K562 (cell line): ENCODE measurements at regions not wholly inside any gene's neighbourhood (a gene's known extent, or its start where the extent isn't known, plus 50 kb on each side); places are given as distances from the start of the nearest gene placed in this dataset.

ENCODE experiments used
- ATAC-seq: fragments of 200-7000 bp; cut with Tn5 transposase; 3 replicates; pipeline ENCODE4 v1.9.1; 2020; ENCODE audit warnings: moderate library complexity
- BruUV-seq: library from RNA; stranded (reverse); fragments of 400-500 nt; replicated peaks from 2 replicates; lab custom pipeline; 2021; lab: Mats Ljungman, UMichigan
- CTCF ChIA-PET: fragments of 300-600 bp; formaldehyde crosslinking; extraction: SDS; loops from one replicate; lab custom pipeline; 2021; ENCODE audit warnings: low intra/inter-chr PET ratio; lab: Yijun Ruan, JAX
- POLR2A ChIA-PET: fragments of 300-600, 350-650 bp; sonication (Branson Sonifier 250); formaldehyde crosslinking; extraction: SDS; loops from one replicate; lab custom pipeline; 2021; ENCODE audit warnings: antibody characterized with exemption, inconsistent platforms; lab: Yijun Ruan, JAX
- DNase-seq, 4 experiments: peaks; one replicate each; pipeline versions ENCODE4 v3.0.0 to v3.0.0-alpha.2; 2011 to 2018; ENCODE audit warnings: low spot score in 3 of 4, mixed read lengths in 3 of 4; ENCODE audit errors: extremely low read depth in 1 of 4
- FAIRE-seq: peaks from 2 replicates; lab custom pipeline; 2011; peaks lifted over from hg19 to GRCh38; lab: Jason Lieb, UNC
- H2AFZ ChIP-seq: 2 replicates; pipeline ENCODE4 v1.6.0; 2011; ENCODE audit warnings: low read depth, low read length, control low read depth, inconsistent platforms
- H3K27ac ChIP-seq: fragments of 200-600 bp; 3 replicates; pipeline ENCODE4 v1.8.0; 2011; ENCODE audit warnings: low read depth, mild to moderate bottlenecking, control low read depth, inconsistent platforms, low read length, moderate library complexity, mixed read lengths; ENCODE audit errors: extremely low read depth
- H3K27me3 ChIP-seq, 2 experiments: fragments of 300-600 bp in 1 of 2; 2 replicates in 1 of 2; 3 replicates in 1 of 2; pipeline versions ENCODE4 v1.6.0 to v1.8.0; 2011; ENCODE audit warnings: inconsistent platforms in 2 of 2, low read length in 2 of 2, mild to moderate bottlenecking in 1 of 2, mixed read lengths in 1 of 2, moderate library complexity in 1 of 2; ENCODE audit not compliant: control insufficient read depth in 2 of 2, insufficient read depth in 2 of 2
- H3K36me3 ChIP-seq: fragments of 300-600 bp; 3 replicates; pipeline ENCODE4 v1.8.0; 2011; ENCODE audit warnings: mild to moderate bottlenecking, low read length, inconsistent platforms; ENCODE audit not compliant: control insufficient read depth, insufficient read depth
- H3K4me1 ChIP-seq, 2 experiments: fragments of 200-600 bp in 1 of 2; replicated peaks in 1 of 2; 2 replicates in 1 of 2; 3 replicates in 1 of 2; pipeline versions ENCODE4 v1.5.1 to v1.8.0; 2011; ENCODE audit warnings: inconsistent platforms in 2 of 2, low read length in 2 of 2, mild to moderate bottlenecking in 1 of 2, mixed read lengths in 1 of 2, moderate library complexity in 1 of 2; ENCODE audit not compliant: control insufficient read depth in 2 of 2, insufficient read depth in 2 of 2
- H3K4me2 ChIP-seq: 2 replicates; pipeline ENCODE4 v1.6.1; 2011; ENCODE audit warnings: low read length, control low read depth, inconsistent platforms, mixed read lengths; ENCODE audit not compliant: insufficient read depth
- H3K4me3 ChIP-seq: fragments of 200-600 bp; sonication (generic), shearing (Covaris generic); 2 replicates; pipeline ENCODE4 v1.5.1; 2016; ENCODE audit warnings: control low read depth, inconsistent platforms
- H3K79me2 ChIP-seq: fragments of 200-600 bp; 3 replicates; pipeline ENCODE4 v1.8.0; 2011; ENCODE audit warnings: low read length, inconsistent platforms; ENCODE audit not compliant: control insufficient read depth, insufficient read depth
- H3K9ac ChIP-seq, 2 experiments: 2 replicates each; pipeline versions ENCODE4 v1.6.0 to v1.6.1; 2011; ENCODE audit warnings: low read depth in 2 of 2, low read length in 2 of 2, control low read depth in 1 of 2, inconsistent platforms in 1 of 2, mild to moderate bottlenecking in 1 of 2, mixed read lengths in 1 of 2; ENCODE audit not compliant: insufficient read depth in 1 of 2
- H3K9me1 ChIP-seq: one replicate; pipeline ENCODE4 v1.6.0; 2011; ENCODE audit warnings: inconsistent platforms, mild to moderate bottlenecking, low read length, moderate library complexity; ENCODE audit not compliant: control insufficient read depth, insufficient read depth
- H3K9me3 ChIP-seq: replicated peaks from 2 replicates; pipeline ENCODE4 v1.5.1; 2011; ENCODE audit warnings: low read depth, low read length, inconsistent platforms; ENCODE audit not compliant: control insufficient read depth, insufficient read depth
- H4K20me1 ChIP-seq: replicated peaks from 2 replicates; pipeline ENCODE4 v1.6.1; 2011; ENCODE audit warnings: low read length, inconsistent platforms, mixed read lengths; ENCODE audit not compliant: control insufficient read depth, insufficient read depth
- CSDE1 ChIP-seq, 2 experiments: fragments of 450-650 bp; IDR thresholded peaks; 2 replicates each; pipeline ENCODE4 v1.6.1; 2016; ENCODE audit warnings: mild to moderate bottlenecking in 1 of 2
- FUS ChIP-seq: fragments of 200-400 bp; formaldehyde crosslinking; optimal IDR thresholded peaks from 2 replicates; pipeline ENCODE3; 2017; ENCODE audit warnings: low read depth, low read length
- RAD21 ChIP-seq, 2 experiments: fragments of 250-450 bp in 1 of 2; fragments of 450-650 bp in 1 of 2; sonication (Bioruptor Pico) in 1 of 2; formaldehyde crosslinking in 1 of 2; IDR thresholded peaks in 1 of 2; conservative IDR thresholded peaks in 1 of 2; 2 replicates each; pipeline versions ENCODE4 v1.4.0 to v1.8.0; 2020 to 2022; ENCODE audit warnings: mild to moderate bottlenecking in 2 of 2, moderate library complexity in 1 of 2
- TAF9B ChIP-seq: fragments of 450-650 bp; IDR thresholded peaks from 2 replicates; pipeline ENCODE4 v1.6.1; 2018; ENCODE audit warnings: mild to moderate bottlenecking; ENCODE audit not compliant: partially characterized antibody
- ZBTB17 ChIP-seq: fragments of 450-650 bp; formaldehyde crosslinking; IDR thresholded peaks from 2 replicates; pipeline ENCODE4 v1.4.0; 2020; ENCODE audit warnings: mild to moderate bottlenecking
- ZC3H4 ChIP-seq: sonication (generic); formaldehyde crosslinking; IDR thresholded peaks from 2 replicates; pipeline ENCODE4 v1.9.0; 2021; ENCODE audit warnings: missing genetic modification reagents, borderline replicate concordance
- ZNF174 ChIP-seq: fragments of 250-450 bp; sonication (Bioruptor Pico); IDR thresholded peaks from 2 replicates; pipeline ENCODE4 v1.4.0; 2020; ENCODE audit warnings: mild to moderate bottlenecking
- WGBS: fragments of 100-300 bp; shearing (Covaris generic); methylation state at CpG from one replicate; pipeline ENCODE4 v1.1.6; 2016; ENCODE audit warnings: low coverage, mixed read lengths; ENCODE audit not compliant: insufficient coverage; ENCODE audit errors: missing lambda C conversion rate; 5-methylcytosine and 5-hydroxymethylcytosine counted together
- in situ Hi-C: fragments of 300-500 bp; cut with MboI; formaldehyde crosslinking; loops from 4 replicates; pipeline ENCODE4 v1.15.0; 2018; ENCODE audit warnings: inconsistent platforms, mixed read lengths
- intact Hi-C: fragments of 100-400 bp; cut with micrococcal nuclease; formaldehyde crosslinking; loops from 2 replicates; pipeline ENCODE4 v1.14.2; 2022
- TF ChIP-seq, protein P1 (sequence below), 3 experiments: IDR thresholded peaks in 2 of 3; conservative IDR thresholded peaks in 1 of 3; 2 replicates each; pipeline ENCODE4 v1.5.1; 2011 to 2012; ENCODE audit warnings: low read length in 3 of 3, mild to moderate bottlenecking in 3 of 3, control low read depth in 2 of 3, improper control_type of control experiment in 1 of 3, inconsistent platforms in 1 of 3, low read depth in 1 of 3, mixed read lengths in 1 of 3, moderate library complexity in 1 of 3; ENCODE audit not compliant: insufficient read depth in 2 of 3

- no peak for ATAC-seq
- no peak for DNase-seq
- no peaks in the 10 kb centered on the region for H3K9me1 ChIP-seq
- no peaks in the 10 kb centered on the region for H3K79me2 ChIP-seq
- H4K20me1 ChIP-seq: no peaks in the 10 kb centered on the region
- no peaks in the 10 kb centered on the region for H3K4me1 ChIP-seq
- H3K27me3 ChIP-seq: peaks cover 0 to 26% of the 10 kb centered on the region in 2 experiments; a peak in 3 of 5 replicates
- H3K4me3 ChIP-seq: no peak overlapping the region
- no peak overlapping the region for H3K27ac ChIP-seq
- no peak overlapping the region for H3K9ac ChIP-seq
- intact Hi-C loops: no loop called here
- FAIRE-seq: no peak
- no peaks in the 10 kb centered on the region for H3K36me3 ChIP-seq
- POLR2A ChIA-PET: no interaction called here
- in situ Hi-C loops: no loop called here
- H2AFZ ChIP-seq: no peak overlapping the region
- TF ChIP-seq TAF9B (no peak), ZNF174 (no peak), CSDE1 (IDR thresholded peaks at IDR 0.05) (no peak), ZBTB17 (CRISPR knock-in tag) (no peak)
- 3% methylated on average over 4 of the region's 6 CpGs for WGBS
- no peaks in the 10 kb centered on the region for H3K9me3 ChIP-seq
- no TSS peak for BruUV-seq
- no peak overlapping the region for H3K4me2 ChIP-seq
- CTCF ChIA-PET: no interaction called here
These were observed 62.9 kb upstream of the OPN4 start for GRCh38 chr10:86591436-86591835.

- H3K79me2 ChIP-seq: no peaks in the 10 kb centered on the region
- H3K9me3 ChIP-seq: no peaks in the 10 kb centered on the region
- no peaks in the 10 kb centered on the region for H3K4me1 ChIP-seq
- intact Hi-C loops (no loop called here), in situ Hi-C loops (no loop called here)
- H3K27ac ChIP-seq: no peak overlapping the region
- H3K36me3 ChIP-seq: no peaks in the 10 kb centered on the region
- no peak overlapping the region for H3K4me3 ChIP-seq
- DNase-seq: no peak
- POLR2A ChIA-PET: no interaction called here
- H4K20me1 ChIP-seq: no peaks in the 10 kb centered on the region
- peaks cover 0 to 30% of the 10 kb centered on the region in 2 experiments; a peak in 3 of 5 replicates for H3K27me3 ChIP-seq
- WGBS: 10% methylated on average over 4 of the region's 4 CpGs
- no peak overlapping the region for H3K4me2 ChIP-seq
- no peaks in the 10 kb centered on the region for H3K9me1 ChIP-seq
- peak; percentile 79 for ATAC-seq
- H2AFZ ChIP-seq: no peak overlapping the region
- CTCF ChIA-PET: no interaction called here
- no peak for FAIRE-seq
- BruUV-seq: no TSS peak
- H3K9ac ChIP-seq: no peak overlapping the region
- TF ChIP-seq RAD21 (CRISPR knock-in tag; conservative IDR thresholded peaks at IDR 0.05 in 1 of 2, IDR thresholded peaks at IDR 0.05 in 1 of 2) (0 out of 4 replicates have a peak, but pooled peaks of 1 of the 2 experiments have one; percentile 13), ZC3H4 (CRISPR knock-in tag) (no peak), FUS (no peak)
- TF ChIP-seq, protein P1, sequence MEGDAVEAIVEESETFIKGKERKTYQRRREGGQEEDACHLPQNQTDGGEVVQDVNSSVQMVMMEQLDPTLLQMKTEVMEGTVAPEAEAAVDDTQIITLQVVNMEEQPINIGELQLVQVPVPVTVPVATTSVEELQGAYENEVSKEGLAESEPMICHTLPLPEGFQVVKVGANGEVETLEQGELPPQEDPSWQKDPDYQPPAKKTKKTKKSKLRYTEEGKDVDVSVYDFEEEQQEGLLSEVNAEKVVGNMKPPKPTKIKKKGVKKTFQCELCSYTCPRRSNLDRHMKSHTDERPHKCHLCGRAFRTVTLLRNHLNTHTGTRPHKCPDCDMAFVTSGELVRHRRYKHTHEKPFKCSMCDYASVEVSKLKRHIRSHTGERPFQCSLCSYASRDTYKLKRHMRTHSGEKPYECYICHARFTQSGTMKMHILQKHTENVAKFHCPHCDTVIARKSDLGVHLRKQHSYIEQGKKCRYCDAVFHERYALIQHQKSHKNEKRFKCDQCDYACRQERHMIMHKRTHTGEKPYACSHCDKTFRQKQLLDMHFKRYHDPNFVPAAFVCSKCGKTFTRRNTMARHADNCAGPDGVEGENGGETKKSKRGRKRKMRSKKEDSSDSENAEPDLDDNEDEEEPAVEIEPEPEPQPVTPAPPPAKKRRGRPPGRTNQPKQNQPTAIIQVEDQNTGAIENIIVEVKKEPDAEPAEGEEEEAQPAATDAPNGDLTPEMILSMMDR (IDR thresholded peaks at IDR 0.05 in 2 of 3, conservative IDR thresholded peaks at IDR 0.05 in 1 of 3; ENCODE audit: insufficient read depth in 2 of 3, low read depth in 1 of 3, low read length in 3 of 3): peak in 2 of 3 experiments; percentile 14 to 22; a peak in 1 of 6 replicates
These were observed 61.9 kb upstream of the OPN4 start for GRCh38 chr10:86592413-86592812.
